ENCODE measurements at regions not wholly inside any gene's neighbourhood (a gene's known extent, or its start where the extent isn't known, plus 50 kb on each side); places are given as distances from the start of the nearest gene placed in this dataset.

GRCh38 chr7:96563409-96563808 is 146.2 kb downstream of the SEM1 start (continued):
- no peak for TF ChIP-seq SMAD3 (CRISPR knock-in tag; IDR thresholded peaks at IDR 0.05; ENCODE audit: borderline replicate concordance)

- DNase-seq (ENCODE audit: low spot score) (no peak), ATAC-seq (no peak)
- H3K36me3 Mint-ChIP-seq, result peaks cover 6% of the 10 kb centered on the region; the same call in 1 of the 2 replicates
- CTCF ChIA-PET, result no interaction called here
- POLR2A ChIA-PET, result no interaction called here
- peaks cover 4% of the 10 kb centered on the region for H3K4me1 Mint-ChIP-seq
- no peak overlapping the region for H3K27ac Mint-ChIP-seq
- no peaks in the 10 kb centered on the region for H3K27me3 Mint-ChIP-seq (ENCODE audit: low read depth)
- TF ChIP-seq ATF3 (CRISPR knock-in tag; conservative IDR thresholded peaks at IDR 0.05), result no peak
- no peak for TF ChIP-seq EMX1 (CRISPR knock-in tag; IDR thresholded peaks at IDR 0.05)
- no peak for TF ChIP-seq IRF2 (CRISPR knock-in tag; IDR thresholded peaks at IDR 0.05; ENCODE audit: borderline replicate concordance, low read depth)
- no peak for TF ChIP-seq PRDM15 (CRISPR knock-in tag; IDR thresholded peaks at IDR 0.05)
- TF ChIP-seq JUN (CRISPR knock-in tag; IDR thresholded peaks at IDR 0.05), result no peak
- TF ChIP-seq CDX4 (CRISPR knock-in tag; IDR thresholded peaks at IDR 0.05; ENCODE audit: borderline replicate concordance), result no peak
- TF ChIP-seq RELA (CRISPR knock-in tag; IDR thresholded peaks at IDR 0.05; ENCODE audit: borderline replicate concordance), result no peak
- no peak for TF ChIP-seq TEAD1 (CRISPR knock-in tag; IDR thresholded peaks at IDR 0.05)
- TF ChIP-seq ZNF512 (CRISPR knock-in tag; IDR thresholded peaks at IDR 0.05; ENCODE audit: borderline replicate concordance), result no peak
- TF ChIP-seq ZBTB43 (CRISPR knock-in tag; IDR thresholded peaks at IDR 0.05), result no peak
- no peak for TF ChIP-seq TCF7 (CRISPR knock-in tag; IDR thresholded peaks at IDR 0.05; ENCODE audit: low read depth)
- no peak for TF ChIP-seq AR (CRISPR knock-in tag; IDR thresholded peaks at IDR 0.05)
- no peak for TF ChIP-seq SMAD3 (CRISPR knock-in tag; IDR thresholded peaks at IDR 0.05; ENCODE audit: borderline replicate concordance)
- no peak for TF ChIP-seq ESRRA (CRISPR knock-in tag; IDR thresholded peaks at IDR 0.05; ENCODE audit: borderline replicate concordance)
- TF ChIP-seq FOXK1 (CRISPR knock-in tag; IDR thresholded peaks at IDR 0.05), result no peak
- TF ChIP-seq ARID4B (CRISPR knock-in tag; IDR thresholded peaks at IDR 0.05; ENCODE audit: borderline replicate concordance), result no peak
- no peak overlapping the region for H3K4me3 Mint-ChIP-seq
- peaks cover 6% of the 10 kb centered on the region for H3K9me3 Mint-ChIP-seq
Measured at GRCh38 chr7:96562966-96563365, 146.7 kb downstream of the SEM1 start.
